ENCODE measurements at regions not wholly inside any gene's neighbourhood (a gene's known extent, or its start where the extent isn't known, plus 50 kb on each side); places are given as distances from the start of the nearest gene placed in this dataset.

DNA sequence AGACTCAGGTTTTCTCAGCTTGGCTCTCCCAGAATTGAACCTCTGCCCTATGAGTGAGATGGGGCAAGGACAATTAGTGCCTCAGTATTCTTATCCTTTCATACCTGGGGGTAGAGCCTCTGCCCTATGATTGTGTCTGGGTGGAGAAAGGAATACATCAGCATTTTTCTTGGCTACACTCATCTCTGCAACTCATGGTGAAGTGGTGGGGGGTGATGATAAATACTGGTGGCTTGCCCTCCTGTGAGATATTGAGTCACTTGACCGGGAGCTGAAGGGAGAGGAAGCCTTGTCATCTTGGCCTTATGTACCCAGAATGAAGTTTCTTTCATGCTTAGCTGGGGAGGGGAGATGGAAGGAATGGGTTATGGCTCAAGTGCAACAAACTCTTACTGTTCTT, 71.3 kb upstream of the ENOX2 start:
- Histone ChIP-seq H3K9me3 (ENCODE audit: control insufficient read depth in 2 of 2, insufficient read depth in 1 of 2, low read length in 1 of 2) (no peaks in the 10 kb centered on the region), H3K36me3 (ENCODE audit: control insufficient read depth in 2 of 2, insufficient read depth in 2 of 2, low read length in 1 of 2) (no peaks in the 10 kb centered on the region), H3K4me3 (ENCODE audit: low read length in 2 of 2) (no peak overlapping the region), H3K27me3 (ENCODE audit: control insufficient read depth in 2 of 2, insufficient read depth in 1 of 2, low read length in 1 of 2) (peaks cover 0 to 3% of the 10 kb centered on the region in 2 donors), H3K4me1 (ENCODE audit: control insufficient read depth in 2 of 2, insufficient read depth in 2 of 2, low read length in 2 of 2) (no peaks in the 10 kb centered on the region), H3K27ac (ENCODE audit: low read depth in 1 of 2, low read length in 1 of 2) (no peak overlapping the region)
- 55% methylated on average over 1 of the region's 1 CpG for WGBS
- DNase-seq (ENCODE audit: low read depth in 6 of 9, low spot score in 9 of 9) = no peak

DNA sequence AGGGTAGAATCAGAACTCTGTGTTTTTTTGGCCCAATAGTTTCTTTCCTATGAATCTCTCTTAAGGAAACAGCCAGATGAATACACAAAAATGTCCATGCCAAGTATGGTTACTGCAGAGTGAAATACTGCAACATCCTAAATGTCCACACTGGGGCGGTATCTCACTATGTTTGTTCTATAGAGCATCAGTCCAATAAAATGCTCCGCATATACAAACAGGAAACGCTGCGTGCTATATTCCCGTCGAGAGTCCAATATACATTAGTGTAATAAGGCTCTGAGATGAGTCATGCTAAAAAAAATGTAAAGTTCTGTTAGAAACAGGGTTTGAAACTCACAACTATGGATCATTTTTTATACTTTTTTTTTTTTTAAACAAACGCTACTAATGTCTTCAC, 72.9 kb upstream of the ENOX2 start:
- Histone ChIP-seq H3K27me3 (ENCODE audit: control insufficient read depth in 2 of 2, insufficient read depth in 1 of 2, low read length in 1 of 2) (peaks cover 0 to 3% of the 10 kb centered on the region in 2 donors), H3K36me3 (ENCODE audit: control insufficient read depth in 2 of 2, insufficient read depth in 2 of 2, low read length in 1 of 2) (no peaks in the 10 kb centered on the region), H3K9me3 (ENCODE audit: control insufficient read depth in 2 of 2, insufficient read depth in 1 of 2, low read length in 1 of 2) (no peaks in the 10 kb centered on the region), H3K4me3 (ENCODE audit: low read length in 2 of 2) (no peak overlapping the region), H3K27ac (ENCODE audit: low read depth in 1 of 2, low read length in 1 of 2) (no peak overlapping the region), H3K4me1 (ENCODE audit: control insufficient read depth in 2 of 2, insufficient read depth in 2 of 2, low read length in 2 of 2) (no peaks in the 10 kb centered on the region)
- DNase-seq (ENCODE audit: low read depth in 6 of 9, low spot score in 9 of 9) = peak in 4 of 9 donors; percentile 8 to 54 (median 19)
- 11% methylated on average over 7 of the region's 7 CpGs for whole genome bisulfite sequencing

DNA sequence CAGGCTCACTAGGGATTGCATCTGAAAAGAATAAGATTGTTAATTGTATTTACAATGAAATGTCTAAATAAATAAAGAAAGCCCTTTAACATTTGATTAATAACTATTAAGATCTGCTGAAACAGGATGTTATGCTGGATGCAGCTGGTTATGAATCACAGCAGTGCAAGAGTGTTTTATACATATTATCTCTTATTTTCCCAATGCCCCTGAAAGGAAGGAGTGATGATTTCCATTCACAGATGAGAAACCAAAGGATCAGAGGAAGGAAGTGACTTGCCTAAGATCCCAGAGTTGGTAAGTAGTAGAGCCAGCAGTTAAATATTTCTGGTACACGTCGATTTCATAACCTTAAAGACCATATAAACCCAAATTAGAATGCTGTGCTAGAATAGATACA, 76.3 kb upstream of the ARHGAP36 start:
- no peaks in the 10 kb centered on the region for H3K4me1 ChIP-seq (ENCODE audit: control insufficient read depth in 2 of 2, insufficient read depth in 2 of 2, low read length in 2 of 2)
- H3K9me3 ChIP-seq (ENCODE audit: control insufficient read depth in 2 of 2, insufficient read depth in 1 of 2, low read length in 1 of 2) = no peaks in the 10 kb centered on the region
- no peak for DNase-seq (ENCODE audit: low read depth in 6 of 9, low spot score in 9 of 9)
- H3K27me3 ChIP-seq (ENCODE audit: control insufficient read depth in 2 of 2, insufficient read depth in 1 of 2, low read length in 1 of 2) = peaks cover 0 to 3% of the 10 kb centered on the region in 2 donors
- no peak overlapping the region for H3K27ac ChIP-seq (ENCODE audit: low read depth in 1 of 2, low read length in 1 of 2)
- no peak overlapping the region for H3K4me3 ChIP-seq (ENCODE audit: low read length in 2 of 2)
- WGBS = 92% methylated on average over 2 of the region's 2 CpGs
- no peaks in the 10 kb centered on the region for H3K36me3 ChIP-seq (ENCODE audit: control insufficient read depth in 2 of 2, insufficient read depth in 2 of 2, low read length in 1 of 2)

GRCh38 chrX:130984782-130985181, 73.4 kb upstream of the ARHGAP36 start:
- Histone ChIP-seq H3K27me3 (ENCODE audit: control insufficient read depth in 2 of 2, insufficient read depth in 1 of 2, low read length in 1 of 2) (no peaks in the 10 kb centered on the region), H3K4me3 (ENCODE audit: low read length in 2 of 2) (no peak overlapping the region), H3K27ac (ENCODE audit: low read depth in 1 of 2, low read length in 1 of 2) (no peak overlapping the region), H3K9me3 (ENCODE audit: control insufficient read depth in 2 of 2, insufficient read depth in 1 of 2, low read length in 1 of 2) (no peaks in the 10 kb centered on the region), H3K36me3 (ENCODE audit: control insufficient read depth in 2 of 2, insufficient read depth in 2 of 2, low read length in 1 of 2) (no peaks in the 10 kb centered on the region), H3K4me1 (ENCODE audit: control insufficient read depth in 2 of 2, insufficient read depth in 2 of 2, low read length in 2 of 2) (no peaks in the 10 kb centered on the region)
- WGBS = 82% methylated on average over 4 of the region's 4 CpGs
- DNase-seq (ENCODE audit: low read depth in 6 of 9, low spot score in 9 of 9) = no peak

- H3K4me1 ChIP-seq (ENCODE audit: control insufficient read depth in 2 of 2, insufficient read depth in 2 of 2, low read length in 2 of 2) = no peaks in the 10 kb centered on the region
- H3K27ac ChIP-seq (ENCODE audit: low read depth in 1 of 2, low read length in 1 of 2) = no peak overlapping the region
- H3K36me3 ChIP-seq (ENCODE audit: control insufficient read depth in 2 of 2, insufficient read depth in 2 of 2, low read length in 1 of 2) = no peaks in the 10 kb centered on the region
- WGBS = 97% methylated on average over 4 of the region's 4 CpGs
- no peaks in the 10 kb centered on the region for H3K27me3 ChIP-seq (ENCODE audit: control insufficient read depth in 2 of 2, insufficient read depth in 1 of 2, low read length in 1 of 2)
- H3K9me3 ChIP-seq (ENCODE audit: control insufficient read depth in 2 of 2, insufficient read depth in 1 of 2, low read length in 1 of 2) = no peaks in the 10 kb centered on the region
- no peak for DNase-seq (ENCODE audit: low read depth in 6 of 9, low spot score in 9 of 9)
- no peak overlapping the region for H3K4me3 ChIP-seq (ENCODE audit: low read length in 2 of 2)
Measured at GRCh38 chrX:130987241-130987640, 70.9 kb upstream of the ARHGAP36 start.

DNA sequence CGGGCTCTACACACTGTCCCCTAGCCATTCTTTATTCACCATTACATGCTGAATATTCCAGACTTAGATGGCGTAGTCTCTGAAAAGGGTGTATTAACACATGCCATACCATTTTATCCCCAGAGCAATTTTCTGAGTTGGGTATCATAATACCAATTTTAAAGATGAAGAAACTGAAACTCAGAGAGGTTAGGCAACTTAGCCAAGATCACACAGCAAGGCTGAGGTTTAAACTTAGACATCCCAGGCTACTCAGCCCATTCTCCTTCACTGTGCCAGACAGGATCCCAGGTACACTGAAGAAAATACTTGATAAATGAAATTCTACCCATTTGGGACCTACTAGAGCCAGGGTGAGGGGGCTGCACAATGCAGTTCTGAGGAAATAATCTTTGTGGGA, 67.4 kb upstream of the ARHGAP36 start:
- peaks cover 0 to under 1% of the 10 kb centered on the region in 2 donors for H3K27me3 ChIP-seq (ENCODE audit: control insufficient read depth in 2 of 2, insufficient read depth in 1 of 2, low read length in 1 of 2)
- no peaks in the 10 kb centered on the region for H3K4me1 ChIP-seq (ENCODE audit: control insufficient read depth in 2 of 2, insufficient read depth in 2 of 2, low read length in 2 of 2)
- no peak overlapping the region for H3K4me3 ChIP-seq (ENCODE audit: low read length in 2 of 2)
- no peaks in the 10 kb centered on the region for H3K36me3 ChIP-seq (ENCODE audit: control insufficient read depth in 2 of 2, insufficient read depth in 2 of 2, low read length in 1 of 2)
- no peak for DNase-seq (ENCODE audit: low read depth in 6 of 9, low spot score in 9 of 9)
- WGBS = 99% methylated on average over 2 of the region's 2 CpGs
- no peak overlapping the region for H3K27ac ChIP-seq (ENCODE audit: low read depth in 1 of 2, low read length in 1 of 2)
- H3K9me3 ChIP-seq (ENCODE audit: control insufficient read depth in 2 of 2, insufficient read depth in 1 of 2, low read length in 1 of 2) = no peaks in the 10 kb centered on the region

- no peak overlapping the region for H3K4me3 ChIP-seq (ENCODE audit: low read length in 2 of 2)
- no peak overlapping the region for H3K27ac ChIP-seq (ENCODE audit: low read depth in 1 of 2, low read length in 1 of 2)
- H3K9me3 ChIP-seq (ENCODE audit: control insufficient read depth in 2 of 2, insufficient read depth in 1 of 2, low read length in 1 of 2) = no peaks in the 10 kb centered on the region
- peak in 2 of 9 donors; percentile 18 to 20 for DNase-seq (ENCODE audit: low read depth in 6 of 9, low spot score in 9 of 9)
- H3K27me3 ChIP-seq (ENCODE audit: control insufficient read depth in 2 of 2, insufficient read depth in 1 of 2, low read length in 1 of 2) = peaks cover 0 to 2% of the 10 kb centered on the region in 2 donors
- 53% methylated on average over 8 of the region's 8 CpGs for WGBS
- no peaks in the 10 kb centered on the region for H3K4me1 ChIP-seq (ENCODE audit: control insufficient read depth in 2 of 2, insufficient read depth in 2 of 2, low read length in 2 of 2)
- H3K36me3 ChIP-seq (ENCODE audit: control insufficient read depth in 2 of 2, insufficient read depth in 2 of 2, low read length in 1 of 2) = no peaks in the 10 kb centered on the region
Measured at GRCh38 chrX:130994671-130995070, 63.5 kb upstream of the ARHGAP36 start.

DNA sequence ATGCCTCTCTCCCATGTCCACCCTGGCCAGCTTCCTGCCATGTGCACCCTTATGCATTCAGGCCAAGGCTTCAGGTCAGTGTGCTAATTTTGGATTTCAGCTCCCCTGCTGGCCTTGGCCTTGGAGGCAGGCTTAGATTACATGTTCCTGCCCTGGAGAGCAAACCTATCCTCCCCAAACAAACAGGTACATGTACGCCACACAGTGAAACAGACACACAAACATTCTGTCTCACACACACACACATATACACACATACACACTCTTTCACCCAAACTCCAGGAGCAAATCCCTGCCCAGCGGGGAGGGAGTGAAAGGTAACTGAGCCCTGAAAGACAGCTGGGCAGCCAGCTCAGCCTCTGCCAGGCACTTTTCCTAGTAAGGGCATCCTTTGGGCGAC, 62.7 kb upstream of the ARHGAP36 start:
- WGBS = 93% methylated on average over 3 of the region's 3 CpGs
- H3K9me3 ChIP-seq (ENCODE audit: control insufficient read depth in 2 of 2, insufficient read depth in 1 of 2, low read length in 1 of 2) = no peaks in the 10 kb centered on the region
- H3K27me3 ChIP-seq (ENCODE audit: control insufficient read depth in 2 of 2, insufficient read depth in 1 of 2, low read length in 1 of 2) = peaks cover 0 to 2% of the 10 kb centered on the region in 2 donors

DNA sequence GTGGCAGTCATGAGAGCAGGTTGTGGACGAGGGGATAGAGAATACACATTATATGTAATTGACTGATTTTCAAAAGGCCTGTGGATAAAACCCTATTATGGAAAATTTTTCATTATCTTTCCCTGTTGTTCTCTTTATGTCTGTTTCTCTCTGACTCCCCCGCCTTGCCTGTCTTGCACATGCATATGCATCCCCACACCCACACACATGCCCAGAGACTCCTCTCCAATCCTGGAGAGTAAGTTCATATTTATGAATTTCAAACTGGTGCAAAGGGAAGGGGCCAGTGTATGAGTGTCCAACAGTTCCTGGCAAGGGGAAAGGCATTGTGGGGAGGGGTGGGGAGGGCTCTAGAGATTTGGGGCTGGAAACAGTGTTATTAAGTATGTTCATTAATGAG, 60.8 kb upstream of the ARHGAP36 start:
- Histone ChIP-seq H3K9me3 (ENCODE audit: control insufficient read depth in 2 of 2, insufficient read depth in 1 of 2, low read length in 1 of 2) (no peaks in the 10 kb centered on the region), H3K27me3 (ENCODE audit: control insufficient read depth in 2 of 2, insufficient read depth in 1 of 2, low read length in 1 of 2) (peaks cover 0 to 2% of the 10 kb centered on the region in 2 donors), H3K27ac (ENCODE audit: low read depth in 1 of 2, low read length in 1 of 2) (no peak overlapping the region), H3K4me3 (ENCODE audit: low read length in 2 of 2) (no peak overlapping the region), H3K36me3 (ENCODE audit: control insufficient read depth in 2 of 2, insufficient read depth in 2 of 2, low read length in 1 of 2) (no peaks in the 10 kb centered on the region), H3K4me1 (ENCODE audit: control insufficient read depth in 2 of 2, insufficient read depth in 2 of 2, low read length in 2 of 2) (no peaks in the 10 kb centered on the region)
- WGBS = 87% methylated on average over 2 of the region's 2 CpGs
- no peak for DNase-seq (ENCODE audit: low read depth in 6 of 9, low spot score in 9 of 9)

More for the DNA sequence above, 62.7 kb upstream of the ARHGAP36 start:
- no peak overlapping the region for H3K4me3 ChIP-seq (ENCODE audit: low read length in 2 of 2)
- no peak overlapping the region for H3K27ac ChIP-seq (ENCODE audit: low read depth in 1 of 2, low read length in 1 of 2)
- no peaks in the 10 kb centered on the region for H3K4me1 ChIP-seq (ENCODE audit: control insufficient read depth in 2 of 2, insufficient read depth in 2 of 2, low read length in 2 of 2)
- DNase-seq (ENCODE audit: low read depth in 6 of 9, low spot score in 9 of 9) = no peak
- H3K36me3 ChIP-seq (ENCODE audit: control insufficient read depth in 2 of 2, insufficient read depth in 2 of 2, low read length in 1 of 2) = no peaks in the 10 kb centered on the region

- H3K4me1 ChIP-seq (ENCODE audit: control insufficient read depth in 2 of 2, insufficient read depth in 2 of 2, low read length in 2 of 2) = no peaks in the 10 kb centered on the region
- no peak for DNase-seq (ENCODE audit: low read depth in 6 of 9, low spot score in 9 of 9)
- WGBS = 87% methylated on average over 1 of the region's 1 CpG
- H3K27me3 ChIP-seq (ENCODE audit: control insufficient read depth in 2 of 2, insufficient read depth in 1 of 2, low read length in 1 of 2) = peaks cover 0 to 2% of the 10 kb centered on the region in 2 donors
- H3K36me3 ChIP-seq (ENCODE audit: control insufficient read depth in 2 of 2, insufficient read depth in 2 of 2, low read length in 1 of 2) = no peaks in the 10 kb centered on the region
- no peaks in the 10 kb centered on the region for H3K9me3 ChIP-seq (ENCODE audit: control insufficient read depth in 2 of 2, insufficient read depth in 1 of 2, low read length in 1 of 2)
- no peak overlapping the region for H3K27ac ChIP-seq (ENCODE audit: low read depth in 1 of 2, low read length in 1 of 2)
- H3K4me3 ChIP-seq (ENCODE audit: low read length in 2 of 2) = no peak overlapping the region
Measured at GRCh38 chrX:130999360-130999759, 58.8 kb upstream of the ARHGAP36 start.

Data from thymus (tissue), 11 donors.